ENCODE measurements at regions not wholly inside any gene's neighbourhood (a gene's known extent, or its start where the extent isn't known, plus 50 kb on each side); places are given as distances from the start of the nearest gene placed in this dataset.
A peak's percentile ranks its signal among the peaks of the same experiment; 100 is the strongest.

DNA sequence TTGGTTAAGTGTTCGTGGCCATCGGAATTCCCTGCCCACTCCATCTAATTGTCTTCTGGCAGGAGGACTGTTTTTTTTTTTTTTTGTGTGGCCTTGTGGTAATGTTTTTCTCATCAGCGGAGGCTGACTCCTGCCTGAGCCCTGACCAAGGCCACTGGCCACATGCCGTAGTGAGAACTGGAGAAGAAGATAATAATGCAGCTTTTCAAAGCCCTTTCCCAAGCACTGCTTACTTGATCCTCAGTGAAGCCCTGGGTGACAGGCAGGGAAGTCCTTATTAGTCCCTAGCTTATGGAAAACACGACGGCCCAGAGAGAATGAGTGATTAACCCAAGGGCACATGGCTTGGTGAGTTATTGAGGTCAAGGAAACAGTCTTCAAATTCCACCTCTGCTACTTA is 71.2 kb downstream of the ADM start:
- Histone ChIP-seq H3K27me3 (no peaks in the 10 kb centered on the region), H3K9me3 (no peaks in the 10 kb centered on the region), H3K4me3 (no peak overlapping the region), H3K27ac (no peak overlapping the region), H3K4me1 (peaks cover 22% of the 10 kb centered on the region), H3K36me3 (no peaks in the 10 kb centered on the region)
- no peak for DNase-seq (ENCODE audit: low spot score in 2 of 2)
- TF ChIP-seq POLR2AphosphoS5 (IDR thresholded peaks at IDR 0.05) (no peak), POLR2A (IDR thresholded peaks at IDR 0.05) (no peak), EP300 (IDR thresholded peaks at IDR 0.05) (no peak)
- TF ChIP-seq, protein P1, sequence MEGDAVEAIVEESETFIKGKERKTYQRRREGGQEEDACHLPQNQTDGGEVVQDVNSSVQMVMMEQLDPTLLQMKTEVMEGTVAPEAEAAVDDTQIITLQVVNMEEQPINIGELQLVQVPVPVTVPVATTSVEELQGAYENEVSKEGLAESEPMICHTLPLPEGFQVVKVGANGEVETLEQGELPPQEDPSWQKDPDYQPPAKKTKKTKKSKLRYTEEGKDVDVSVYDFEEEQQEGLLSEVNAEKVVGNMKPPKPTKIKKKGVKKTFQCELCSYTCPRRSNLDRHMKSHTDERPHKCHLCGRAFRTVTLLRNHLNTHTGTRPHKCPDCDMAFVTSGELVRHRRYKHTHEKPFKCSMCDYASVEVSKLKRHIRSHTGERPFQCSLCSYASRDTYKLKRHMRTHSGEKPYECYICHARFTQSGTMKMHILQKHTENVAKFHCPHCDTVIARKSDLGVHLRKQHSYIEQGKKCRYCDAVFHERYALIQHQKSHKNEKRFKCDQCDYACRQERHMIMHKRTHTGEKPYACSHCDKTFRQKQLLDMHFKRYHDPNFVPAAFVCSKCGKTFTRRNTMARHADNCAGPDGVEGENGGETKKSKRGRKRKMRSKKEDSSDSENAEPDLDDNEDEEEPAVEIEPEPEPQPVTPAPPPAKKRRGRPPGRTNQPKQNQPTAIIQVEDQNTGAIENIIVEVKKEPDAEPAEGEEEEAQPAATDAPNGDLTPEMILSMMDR (IDR thresholded peaks at IDR 0.05): no peak
- 85% methylated on average over 6 of the region's 6 CpGs for WGBS

DNA sequence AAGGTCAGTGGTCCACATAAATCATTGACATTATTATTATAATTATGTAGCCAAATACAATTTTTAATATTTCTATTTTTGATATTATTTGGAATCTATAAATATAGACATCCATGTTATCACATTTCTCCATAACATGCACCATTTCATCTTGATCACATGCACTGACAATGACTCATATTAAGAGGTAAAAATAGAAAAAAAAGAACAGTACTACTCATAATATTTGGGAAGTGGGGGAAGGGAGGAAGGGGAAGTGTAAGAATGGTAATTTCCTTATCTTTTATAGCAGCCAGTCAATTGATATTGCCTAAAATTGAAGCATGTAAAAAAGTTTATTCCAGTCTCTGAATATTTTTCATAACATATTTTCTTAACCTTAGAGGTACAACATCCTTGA is 72.3 kb downstream of the ADM start:
- TF ChIP-seq POLR2A (IDR thresholded peaks at IDR 0.05) (no peak), EP300 (IDR thresholded peaks at IDR 0.05) (no peak), POLR2AphosphoS5 (IDR thresholded peaks at IDR 0.05) (no peak)
- TF ChIP-seq, protein P1 (IDR thresholded peaks at IDR 0.05): no peak
- no peaks in the 10 kb centered on the region for H3K9me3 ChIP-seq
- no peak for DNase-seq (ENCODE audit: low spot score in 2 of 2)
- H3K4me1 ChIP-seq: peaks cover 31% of the 10 kb centered on the region
- no peak overlapping the region for H3K4me3 ChIP-seq
- H3K27me3 ChIP-seq: no peaks in the 10 kb centered on the region
- no peaks in the 10 kb centered on the region for H3K36me3 ChIP-seq
- no peak overlapping the region for H3K27ac ChIP-seq

DNA sequence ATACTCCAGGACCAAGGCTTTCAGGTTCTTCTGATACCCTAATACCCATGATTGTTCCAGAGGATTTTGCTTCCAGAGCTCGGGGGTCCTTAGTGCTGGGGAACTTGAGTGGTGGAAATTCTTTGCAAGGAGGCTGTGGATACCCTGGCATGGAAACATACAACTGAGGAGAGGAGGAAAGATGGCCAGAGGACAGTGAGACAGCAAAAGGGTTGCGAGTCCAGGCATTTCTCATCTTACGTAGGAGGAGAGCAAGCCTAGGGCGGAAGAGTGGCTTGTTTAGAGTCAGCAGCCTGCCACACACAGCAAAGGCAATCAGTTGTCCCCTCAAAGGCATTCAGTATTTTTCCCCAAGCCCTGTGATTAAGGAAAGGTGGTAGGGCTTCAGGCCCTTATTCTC is 73.5 kb downstream of the ADM start:
- no peak overlapping the region for H3K4me3 ChIP-seq
- TF ChIP-seq EP300 (IDR thresholded peaks at IDR 0.05) (no peak), POLR2AphosphoS5 (IDR thresholded peaks at IDR 0.05) (no peak), POLR2A (IDR thresholded peaks at IDR 0.05) (no peak)
- TF ChIP-seq, protein P1 (IDR thresholded peaks at IDR 0.05): no peak
- H3K27me3 ChIP-seq: no peaks in the 10 kb centered on the region
- H3K36me3 ChIP-seq: no peaks in the 10 kb centered on the region
- no peaks in the 10 kb centered on the region for H3K9me3 ChIP-seq
- no peak for DNase-seq (ENCODE audit: low spot score in 2 of 2)
- peaks cover 31% of the 10 kb centered on the region for H3K4me1 ChIP-seq
- H3K27ac ChIP-seq: peak overlapping the region; percentile 59
- 90% methylated on average over 4 of the region's 4 CpGs for WGBS

DNA sequence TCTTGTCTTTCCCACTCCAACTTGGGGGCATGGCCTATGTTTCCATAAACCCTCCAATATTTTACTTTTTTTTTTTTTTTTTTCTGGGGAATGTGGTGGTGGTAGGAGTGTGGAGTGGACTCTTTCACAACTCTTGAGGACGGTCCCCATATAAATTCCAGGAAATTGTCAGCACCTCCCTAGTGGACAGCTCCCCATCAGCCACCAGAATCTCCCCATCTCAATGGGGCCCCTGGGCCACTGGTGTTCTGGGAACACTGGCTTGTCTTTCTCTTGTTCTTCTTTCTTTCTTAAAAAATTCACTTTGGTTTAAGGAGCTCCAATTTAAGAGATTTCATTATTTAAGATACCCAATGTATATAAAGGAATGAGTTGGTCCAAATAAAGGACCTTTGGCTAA is 74.1 kb downstream of the ADM start:
- TF ChIP-seq POLR2A (IDR thresholded peaks at IDR 0.05) (no peak), POLR2AphosphoS5 (IDR thresholded peaks at IDR 0.05) (no peak), EP300 (IDR thresholded peaks at IDR 0.05) (no peak)
- TF ChIP-seq, protein P1 (IDR thresholded peaks at IDR 0.05): no peak
- Histone ChIP-seq H3K36me3 (no peaks in the 10 kb centered on the region), H3K27ac (peak overlapping the region; percentile 59), H3K4me3 (no peak overlapping the region), H3K27me3 (no peaks in the 10 kb centered on the region), H3K4me1 (peaks cover 31% of the 10 kb centered on the region), H3K9me3 (no peaks in the 10 kb centered on the region)
- WGBS: 41% methylated on average over 1 of the region's 1 CpG
- DNase-seq (ENCODE audit: low spot score in 2 of 2): no peak

DNA sequence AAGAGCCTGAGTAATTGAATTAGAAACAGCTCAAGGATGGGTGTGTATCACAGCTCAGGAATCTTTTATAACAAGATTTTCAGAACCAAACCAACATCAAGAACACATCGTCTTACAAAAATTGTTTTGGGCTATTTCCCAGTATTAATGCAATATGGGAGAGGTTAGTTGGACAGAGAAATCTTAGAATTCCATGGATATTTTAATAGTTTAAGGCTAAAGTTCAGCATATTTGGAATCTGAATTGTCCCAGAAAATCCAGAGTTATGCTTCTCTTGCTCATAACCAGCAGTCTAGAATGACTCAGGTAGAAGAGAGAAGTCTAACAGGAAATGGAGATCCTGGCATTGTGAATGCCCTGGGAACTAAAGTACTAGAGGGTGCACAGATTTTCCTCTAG is 74.6 kb downstream of the ADM start:
- TF ChIP-seq EP300 (IDR thresholded peaks at IDR 0.05) (no peak), POLR2A (IDR thresholded peaks at IDR 0.05) (no peak), POLR2AphosphoS5 (IDR thresholded peaks at IDR 0.05) (no peak)
- TF ChIP-seq, protein P1 (IDR thresholded peaks at IDR 0.05): no peak
- DNase-seq (ENCODE audit: low spot score in 2 of 2): no peak
- H3K36me3 ChIP-seq: no peaks in the 10 kb centered on the region
- peaks cover 31% of the 10 kb centered on the region for H3K4me1 ChIP-seq
- no peaks in the 10 kb centered on the region for H3K27me3 ChIP-seq
- H3K27ac ChIP-seq: peak overlapping the region; percentile 64
- no peak overlapping the region for H3K4me3 ChIP-seq
- no peaks in the 10 kb centered on the region for H3K9me3 ChIP-seq
- WGBS: 11% methylated on average over 1 of the region's 1 CpG

All from suprapubic skin (tissue), 4 donors.